ENCODE measurements at regions not wholly inside any gene's neighbourhood (a gene's known extent, or its start where the extent isn't known, plus 50 kb on each side); places are given as distances from the start of the nearest gene placed in this dataset.

GRCh38 chr16:85199880-85200279 lies 87.6 kb upstream of the CIBAR2 start:
- no peak for TF ChIP-seq GABPA (IDR thresholded peaks at IDR 0.05; ENCODE audit: low read depth)
- TF ChIP-seq SMC3 (IDR thresholded peaks at IDR 0.05; ENCODE audit: low read depth, low read length), result no peak
- no peak for TF ChIP-seq POLR2AphosphoS5 (IDR thresholded peaks at IDR 0.05; ENCODE audit: low read depth, low read length)
- no peak for TF ChIP-seq RAD21 (IDR thresholded peaks at IDR 0.05; ENCODE audit: low read length)
- no peak for TF ChIP-seq GATA2 (CRISPR knock-in tag; IDR thresholded peaks at IDR 0.05)
- no peak for TF ChIP-seq TEAD4 (IDR thresholded peaks at IDR 0.05; ENCODE audit: borderline replicate concordance, insufficient read depth)
- no peak for TF ChIP-seq ZBTB33 (IDR thresholded peaks at IDR 0.05; ENCODE audit: borderline replicate concordance, low read depth)
